Astrocyte (in vitro differentiated cells and primary cell): ENCODE measurements at regions not wholly inside any gene's neighbourhood (a gene's known extent, or its start where the extent isn't known, plus 50 kb on each side); places are given as distances from the start of the nearest gene placed in this dataset.

ENCODE experiments used
- DNase-seq: peaks from one replicate; pipeline ENCODE4 v3.0.0-alpha.2; 2010; ENCODE audit warnings: low read depth
- FAIRE-seq: peaks from 2 replicates; lab custom pipeline; 2011; peaks lifted over from hg19 to GRCh38; lab: Jason Lieb, UNC
- H2AFZ ChIP-seq: 2 replicates; pipeline ENCODE4 v1.6.0; 2012; ENCODE audit warnings: low read depth, low read length, inconsistent platforms
- H3K27ac ChIP-seq: 2 replicates; pipeline ENCODE4 v1.5.1; 2011; ENCODE audit warnings: low read depth, low read length, inconsistent platforms
- H3K27me3 ChIP-seq: 2 replicates; pipeline ENCODE4 v1.6.0; 2011; ENCODE audit warnings: low read length, inconsistent platforms; ENCODE audit not compliant: insufficient read depth
- H3K36me3 ChIP-seq: 2 replicates; pipeline ENCODE4 v1.5.1; 2011; ENCODE audit warnings: low read length, inconsistent platforms; ENCODE audit not compliant: insufficient read depth
- H3K4me1 ChIP-seq: 2 replicates; pipeline ENCODE4 v1.5.1; 2011; ENCODE audit warnings: low read length, inconsistent platforms; ENCODE audit not compliant: insufficient read depth
- H3K4me2 ChIP-seq: 2 replicates; pipeline ENCODE4 v1.6.0; 2012; ENCODE audit warnings: low read length, inconsistent platforms
- H3K4me3 ChIP-seq: 2 replicates; pipeline ENCODE4 v1.5.1; 2011; ENCODE audit warnings: low read depth, mild to moderate bottlenecking, low read length, inconsistent platforms; ENCODE audit not compliant: insufficient read depth
- H3K79me2 ChIP-seq: 2 replicates; pipeline ENCODE4 v1.6.0; 2012; ENCODE audit warnings: mild to moderate bottlenecking, low read length, inconsistent platforms; ENCODE audit not compliant: insufficient read depth
- H3K9ac ChIP-seq: 2 replicates; pipeline ENCODE4 v1.6.0; 2012; ENCODE audit warnings: mild to moderate bottlenecking, low read length, inconsistent platforms
- H3K9me3 ChIP-seq: 2 replicates; pipeline ENCODE4 v1.5.1; 2012; ENCODE audit warnings: low read depth, mild to moderate bottlenecking, low read length, inconsistent platforms; ENCODE audit not compliant: insufficient read depth
- H4K20me1 ChIP-seq: 2 replicates; pipeline ENCODE4 v1.6.0; 2012; ENCODE audit warnings: low read length, inconsistent platforms; ENCODE audit not compliant: insufficient read depth
- H3K27ac Mint-ChIP-seq: one replicate; pipeline ENCODE4 v1.8.0; 2021; ENCODE audit warnings: mild to moderate bottlenecking, mixed read lengths; ENCODE audit not compliant: unreplicated experiment
- H3K27me3 Mint-ChIP-seq: one replicate; pipeline ENCODE4 v1.8.0; 2021; ENCODE audit warnings: low read depth, mixed read lengths; ENCODE audit not compliant: unreplicated experiment
- H3K36me3 Mint-ChIP-seq: one replicate; pipeline ENCODE4 v1.8.0; 2021; ENCODE audit warnings: low read depth, mixed read lengths; ENCODE audit not compliant: unreplicated experiment
- H3K4me1 Mint-ChIP-seq: one replicate; pipeline ENCODE4 v1.8.0; 2021; ENCODE audit warnings: low read depth, mixed read lengths; ENCODE audit not compliant: unreplicated experiment
- H3K4me3 Mint-ChIP-seq: one replicate; pipeline ENCODE4 v1.8.0; 2021; ENCODE audit warnings: mild to moderate bottlenecking, moderate library complexity, mixed read lengths; ENCODE audit not compliant: unreplicated experiment
- H3K9me3 Mint-ChIP-seq: one replicate; pipeline ENCODE4 v1.8.0; 2021; ENCODE audit warnings: mild to moderate bottlenecking, mixed read lengths; ENCODE audit not compliant: unreplicated experiment
- CTCF ChIP-seq: IDR thresholded peaks from 2 replicates; pipeline ENCODE4 v1.5.1; 2011; ENCODE audit warnings: low read depth, mild to moderate bottlenecking, inconsistent platforms, low read length, moderate library complexity; ENCODE audit not compliant: insufficient read depth
- EZH2 ChIP-seq: IDR thresholded peaks from 2 replicates; pipeline ENCODE4 v1.6.1; 2012; ENCODE audit warnings: mild to moderate bottlenecking, low read length, inconsistent platforms; ENCODE audit not compliant: insufficient read depth

- no peaks in the 10 kb centered on the region for H3K9me3 ChIP-seq
- no peaks in the 10 kb centered on the region for H3K27me3 ChIP-seq
- FAIRE-seq, result no peak
- peak; percentile 13 for DNase-seq
- Mint-ChIP-seq H3K27ac (no peak overlapping the region), H3K27me3 (no peaks in the 10 kb centered on the region), H3K36me3 (no peaks in the 10 kb centered on the region), H3K4me1 (peaks cover 16% of the 10 kb centered on the region), H3K4me3 (no peak overlapping the region), H3K9me3 (no peaks in the 10 kb centered on the region)
- H3K79me2 ChIP-seq, result no peaks in the 10 kb centered on the region
- H3K36me3 ChIP-seq, result no peaks in the 10 kb centered on the region
- TF ChIP-seq CTCF (no peak), EZH2 (no peak)
- no peak overlapping the region for H2AFZ ChIP-seq
- H3K9ac ChIP-seq, result no peak overlapping the region
- no peaks in the 10 kb centered on the region for H3K4me1 ChIP-seq
- no peak overlapping the region for H3K27ac ChIP-seq
- no peaks in the 10 kb centered on the region for H4K20me1 ChIP-seq
- H3K4me3 ChIP-seq, result no peak overlapping the region
- no peak overlapping the region for H3K4me2 ChIP-seq
Measured at GRCh38 chr13:79654520-79654919, 173.6 kb downstream of the NDFIP2 start.

- no peaks in the 10 kb centered on the region for H3K27me3 ChIP-seq
- no peak overlapping the region for H3K4me3 ChIP-seq
- H3K4me1 ChIP-seq, result no peaks in the 10 kb centered on the region
- H3K9me3 Mint-ChIP-seq, result no peaks in the 10 kb centered on the region
- no peaks in the 10 kb centered on the region for H3K79me2 ChIP-seq
- H3K4me1 Mint-ChIP-seq, result peaks cover 10% of the 10 kb centered on the region
- no peak overlapping the region for H3K27ac ChIP-seq
- H3K27ac Mint-ChIP-seq, result no peak overlapping the region
- H3K4me2 ChIP-seq, result no peak overlapping the region
- no peak for DNase-seq
- H3K27me3 Mint-ChIP-seq, result no peaks in the 10 kb centered on the region
- H3K9me3 ChIP-seq, result no peaks in the 10 kb centered on the region
- TF ChIP-seq EZH2, result no peak
- no peak for TF ChIP-seq CTCF
- H2AFZ ChIP-seq, result no peak overlapping the region
- no peaks in the 10 kb centered on the region for H3K36me3 ChIP-seq
- no peaks in the 10 kb centered on the region for H4K20me1 ChIP-seq
- H3K36me3 Mint-ChIP-seq, result no peaks in the 10 kb centered on the region
- no peak overlapping the region for H3K4me3 Mint-ChIP-seq
- H3K9ac ChIP-seq, result no peak overlapping the region
- FAIRE-seq, result no peak
Measured at GRCh38 chr13:79650688-79651087, 169.7 kb downstream of the NDFIP2 start.

- no peak overlapping the region for H3K9ac ChIP-seq
- TF ChIP-seq CTCF, result no peak
- TF ChIP-seq EZH2, result no peak
Measured at GRCh38 chr13:79648191-79648590, 167.2 kb downstream of the NDFIP2 start.

More at GRCh38 chr13:79648191-79648590, 167.2 kb downstream of the NDFIP2 start:
- Histone ChIP-seq H3K36me3 (no peaks in the 10 kb centered on the region), H3K4me2 (no peak overlapping the region), H2AFZ (no peak overlapping the region), H3K4me3 (no peak overlapping the region), H4K20me1 (no peaks in the 10 kb centered on the region), H3K4me1 (no peaks in the 10 kb centered on the region), H3K79me2 (no peaks in the 10 kb centered on the region), H3K9me3 (no peaks in the 10 kb centered on the region), H3K27me3 (no peaks in the 10 kb centered on the region), H3K27ac (no peak overlapping the region)
- H3K36me3 Mint-ChIP-seq, result no peaks in the 10 kb centered on the region
- H3K4me3 Mint-ChIP-seq, result no peak overlapping the region
- FAIRE-seq, result no peak
- no peaks in the 10 kb centered on the region for H3K9me3 Mint-ChIP-seq
- no peaks in the 10 kb centered on the region for H3K27me3 Mint-ChIP-seq
- no peak for DNase-seq
- H3K4me1 Mint-ChIP-seq, result peaks cover 4% of the 10 kb centered on the region
- H3K27ac Mint-ChIP-seq, result no peak overlapping the region
